HepG2 (cell line): ENCODE measurements at regions not wholly inside any gene's neighbourhood (a gene's known extent, or its start where the extent isn't known, plus 50 kb on each side); places are given as distances from the start of the nearest gene placed in this dataset.

Source experiments
- ATAC-seq: fragments of 200-7000 bp; cut with Tn5 transposase; 3 replicates; pipeline ENCODE4 v1.9.1; 2020; ENCODE audit warnings: mild to moderate bottlenecking, moderate library complexity
- BruUV-seq: library from RNA; stranded (reverse); fragments of 400-500 nt; replicated peaks from 2 replicates; lab custom pipeline; 2021; lab: Mats Ljungman, UMichigan
- CTCF ChIA-PET: fragments of 300-600 bp; formaldehyde crosslinking; extraction: SDS; loops from one replicate; lab custom pipeline; 2021; ENCODE audit warnings: low total read pairs, inconsistent platforms, low intra/inter-chr PET ratio; lab: Yijun Ruan, JAX
- POLR2A ChIA-PET: fragments of 350-600 bp; sonication (Branson Sonifier 250); formaldehyde crosslinking; loops from one replicate; lab custom pipeline; 2020; ENCODE audit warnings: antibody characterized with exemption, inconsistent platforms; lab: Yijun Ruan, JAX
- DNase-seq: peaks from one replicate; pipeline ENCODE4 v3.0.0-alpha.2; 2015; ENCODE audit warnings: low spot score
- FAIRE-seq: peaks from 3 replicates; lab custom pipeline; 2011; peaks lifted over from hg19 to GRCh38; lab: Jason Lieb, UNC
- H2AFZ ChIP-seq: one replicate; pipeline ENCODE4 v1.6.1; 2011; ENCODE audit warnings: low read length, inconsistent platforms
- H3K27ac ChIP-seq: fragments of 300-600 bp; 3 replicates; pipeline ENCODE4 v1.8.0; 2011; ENCODE audit warnings: mixed run types, mild to moderate bottlenecking, mixed read lengths, low read length, inconsistent platforms; ENCODE audit not compliant: insufficient read depth; ENCODE audit errors: extremely low read length
- H3K27me3 ChIP-seq, 2 experiments: fragments of 200-600 bp in 1 of 2; 2 replicates in 1 of 2; 3 replicates in 1 of 2; pipeline versions ENCODE4 v1.6.0 to v1.8.0; 2011; ENCODE audit warnings: low read length in 2 of 2, mild to moderate bottlenecking in 2 of 2, moderate library complexity in 2 of 2, inconsistent platforms in 1 of 2; ENCODE audit not compliant: insufficient read depth in 2 of 2, control insufficient read depth in 1 of 2
- H3K36me3 ChIP-seq, 2 experiments: fragments of 200-600 bp in 1 of 2; replicated peaks in 1 of 2; 2 replicates in 1 of 2; 3 replicates in 1 of 2; pipeline versions ENCODE4 v1.5.1 to v1.8.0; 2011; ENCODE audit warnings: low read length in 2 of 2, inconsistent platforms in 1 of 2; ENCODE audit not compliant: insufficient read depth in 2 of 2, control insufficient read depth in 1 of 2
- H3K4me1 ChIP-seq: 2 replicates; pipeline ENCODE4 v1.5.1; 2012; ENCODE audit warnings: low read length, inconsistent platforms; ENCODE audit not compliant: insufficient read depth
- H3K4me2 ChIP-seq: 2 replicates; pipeline ENCODE4 v1.6.0; 2011; ENCODE audit warnings: low read depth, low read length, inconsistent platforms
- H3K4me3 ChIP-seq, 3 experiments: fragments of 200-600 bp in 1 of 3; sonication (generic), shearing (Covaris generic) in 1 of 3; replicated peaks in 1 of 3; 2 replicates each; pipeline ENCODE4 v1.5.1; 2011 to 2016; ENCODE audit warnings: low read length in 3 of 3, inconsistent platforms in 2 of 3, low read depth in 2 of 3, mild to moderate bottlenecking in 2 of 3, control low read depth in 1 of 3, mixed read lengths in 1 of 3; ENCODE audit not compliant: insufficient read depth in 1 of 3
- H3K79me2 ChIP-seq: one replicate; pipeline ENCODE4 v1.6.1; 2011; ENCODE audit warnings: low read length, inconsistent platforms; ENCODE audit not compliant: insufficient read depth
- H3K9ac ChIP-seq: 2 replicates; pipeline ENCODE4 v1.6.0; 2011; ENCODE audit warnings: mild to moderate bottlenecking, low read depth, low read length, inconsistent platforms; ENCODE audit not compliant: insufficient read depth
- H3K9me3 ChIP-seq: 2 replicates; pipeline ENCODE4 v1.5.1; 2012; ENCODE audit warnings: mild to moderate bottlenecking, low read length
- H4K20me1 ChIP-seq: 2 replicates; pipeline ENCODE4 v1.6.0; 2011; ENCODE audit warnings: inconsistent platforms, mild to moderate bottlenecking, low read length, moderate library complexity; ENCODE audit not compliant: insufficient read depth
- CBFB ChIP-seq: sonication (generic); formaldehyde crosslinking; IDR thresholded peaks from 2 replicates; pipeline ENCODE4 v1.4.0; 2020; ENCODE audit warnings: missing genetic modification reagents
- GABPA ChIP-seq, 2 experiments: IDR thresholded peaks; 2 replicates each; pipeline ENCODE4 v1.6.1; 2011 to 2016; ENCODE audit warnings: low read depth in 2 of 2, low read length in 1 of 2, missing biosample characterization in 1 of 2, missing genetic modification characterization in 1 of 2
- TRAFD1 ChIP-seq: sonication (generic); formaldehyde crosslinking; IDR thresholded peaks from 2 replicates; pipeline ENCODE4 v1.5.1; 2020; ENCODE audit warnings: missing genetic modification reagents, mild to moderate bottlenecking, borderline replicate concordance
- ZBTB37 ChIP-seq: sonication (generic); formaldehyde crosslinking; IDR thresholded peaks from 2 replicates; pipeline ENCODE4 v1.4.0; 2020; ENCODE audit warnings: mild to moderate bottlenecking, missing genetic modification reagents
- WGBS: methylation state at CpG from one replicate; pipeline ENCODE4 v1.1.6; 2017; ENCODE audit warnings: low lambda C conversion rate; 5-methylcytosine and 5-hydroxymethylcytosine counted together
- in situ Hi-C: cut with HindIII; loops from 2 replicates; pipeline ENCODE4 v1.10.0; 2017; ENCODE audit warnings: low pct_unique_long_range_greater_than_20kb; ENCODE audit not compliant: extremely low pct_ligation_motif_present
- intact Hi-C: fragments of 100-400 bp; cut with micrococcal nuclease; formaldehyde crosslinking; loops from one replicate; pipeline ENCODE4 v1.10.0; 2022; ENCODE audit not compliant: unreplicated experiment

- in situ Hi-C loops (no loop called here), intact Hi-C loops (no loop called here)
- CTCF ChIA-PET = no interaction called here
- no peak for FAIRE-seq
- H2AFZ ChIP-seq = no peak overlapping the region
- peaks cover 6 to 34% of the 10 kb centered on the region in 2 experiments; a peak in 4 of 5 replicates for H3K27me3 ChIP-seq
- POLR2A ChIA-PET = no interaction called here
- H3K27ac ChIP-seq = no peak overlapping the region
- no peak overlapping the region for H3K4me2 ChIP-seq
- peak; percentile 64 for ATAC-seq
- no peak for TF ChIP-seq TRAFD1 (CRISPR knock-in tag)
- TF ChIP-seq GABPA (IDR thresholded peaks at IDR 0.05; ENCODE audit: low read depth, low read length) = no peak
- no peak for TF ChIP-seq GABPA (CRISPR knock-in tag; IDR thresholded peaks at IDR 0.05; ENCODE audit: low read depth)
- TF ChIP-seq CBFB (CRISPR knock-in tag) = no peak
- no peak for TF ChIP-seq ZBTB37 (CRISPR knock-in tag)
- BruUV-seq = no TSS peak
- no peaks in the 10 kb centered on the region for H3K36me3 ChIP-seq
- H3K4me3 ChIP-seq = no peak overlapping the region
- no peaks in the 10 kb centered on the region for H3K79me2 ChIP-seq
- H3K9me3 ChIP-seq = no peaks in the 10 kb centered on the region
- no peaks in the 10 kb centered on the region for H4K20me1 ChIP-seq
- no peak overlapping the region for H3K9ac ChIP-seq
- H3K4me1 ChIP-seq = 0 out of 2 replicates have a peak, but pooled peaks cover 7% of the 10 kb centered on the region
- no peak for DNase-seq
- 5% methylated on average over 8 of the region's 12 CpGs for WGBS
These were observed 143.7 kb downstream of the AACS start for GRCh38 chr12:125208942-125209341.
